ENCODE measurements at regions not wholly inside any gene's neighbourhood (a gene's known extent, or its start where the extent isn't known, plus 50 kb on each side); places are given as distances from the start of the nearest gene placed in this dataset.

DNA sequence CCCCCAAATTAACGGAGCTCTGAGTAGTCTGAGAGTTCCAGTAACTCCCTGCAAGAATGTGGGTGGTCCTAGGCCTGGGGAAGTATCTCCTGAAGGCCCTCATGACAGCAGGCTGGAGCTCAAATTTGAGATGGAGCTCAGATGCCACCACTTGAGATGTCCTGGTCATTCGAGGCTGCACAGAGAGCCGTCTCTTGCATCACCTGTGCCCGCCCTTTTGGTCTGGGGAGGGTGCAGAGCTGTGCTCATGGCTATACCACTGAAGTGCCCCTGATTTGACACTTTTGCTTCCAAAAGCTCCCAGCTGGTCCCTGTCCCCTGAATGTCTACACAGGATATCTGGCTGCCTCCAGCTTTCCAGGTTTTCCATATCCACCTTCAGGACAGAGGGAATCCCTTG is 214.0 kb upstream of the B3GAT1 start (continued):
- TF ChIP-seq, protein P1, sequence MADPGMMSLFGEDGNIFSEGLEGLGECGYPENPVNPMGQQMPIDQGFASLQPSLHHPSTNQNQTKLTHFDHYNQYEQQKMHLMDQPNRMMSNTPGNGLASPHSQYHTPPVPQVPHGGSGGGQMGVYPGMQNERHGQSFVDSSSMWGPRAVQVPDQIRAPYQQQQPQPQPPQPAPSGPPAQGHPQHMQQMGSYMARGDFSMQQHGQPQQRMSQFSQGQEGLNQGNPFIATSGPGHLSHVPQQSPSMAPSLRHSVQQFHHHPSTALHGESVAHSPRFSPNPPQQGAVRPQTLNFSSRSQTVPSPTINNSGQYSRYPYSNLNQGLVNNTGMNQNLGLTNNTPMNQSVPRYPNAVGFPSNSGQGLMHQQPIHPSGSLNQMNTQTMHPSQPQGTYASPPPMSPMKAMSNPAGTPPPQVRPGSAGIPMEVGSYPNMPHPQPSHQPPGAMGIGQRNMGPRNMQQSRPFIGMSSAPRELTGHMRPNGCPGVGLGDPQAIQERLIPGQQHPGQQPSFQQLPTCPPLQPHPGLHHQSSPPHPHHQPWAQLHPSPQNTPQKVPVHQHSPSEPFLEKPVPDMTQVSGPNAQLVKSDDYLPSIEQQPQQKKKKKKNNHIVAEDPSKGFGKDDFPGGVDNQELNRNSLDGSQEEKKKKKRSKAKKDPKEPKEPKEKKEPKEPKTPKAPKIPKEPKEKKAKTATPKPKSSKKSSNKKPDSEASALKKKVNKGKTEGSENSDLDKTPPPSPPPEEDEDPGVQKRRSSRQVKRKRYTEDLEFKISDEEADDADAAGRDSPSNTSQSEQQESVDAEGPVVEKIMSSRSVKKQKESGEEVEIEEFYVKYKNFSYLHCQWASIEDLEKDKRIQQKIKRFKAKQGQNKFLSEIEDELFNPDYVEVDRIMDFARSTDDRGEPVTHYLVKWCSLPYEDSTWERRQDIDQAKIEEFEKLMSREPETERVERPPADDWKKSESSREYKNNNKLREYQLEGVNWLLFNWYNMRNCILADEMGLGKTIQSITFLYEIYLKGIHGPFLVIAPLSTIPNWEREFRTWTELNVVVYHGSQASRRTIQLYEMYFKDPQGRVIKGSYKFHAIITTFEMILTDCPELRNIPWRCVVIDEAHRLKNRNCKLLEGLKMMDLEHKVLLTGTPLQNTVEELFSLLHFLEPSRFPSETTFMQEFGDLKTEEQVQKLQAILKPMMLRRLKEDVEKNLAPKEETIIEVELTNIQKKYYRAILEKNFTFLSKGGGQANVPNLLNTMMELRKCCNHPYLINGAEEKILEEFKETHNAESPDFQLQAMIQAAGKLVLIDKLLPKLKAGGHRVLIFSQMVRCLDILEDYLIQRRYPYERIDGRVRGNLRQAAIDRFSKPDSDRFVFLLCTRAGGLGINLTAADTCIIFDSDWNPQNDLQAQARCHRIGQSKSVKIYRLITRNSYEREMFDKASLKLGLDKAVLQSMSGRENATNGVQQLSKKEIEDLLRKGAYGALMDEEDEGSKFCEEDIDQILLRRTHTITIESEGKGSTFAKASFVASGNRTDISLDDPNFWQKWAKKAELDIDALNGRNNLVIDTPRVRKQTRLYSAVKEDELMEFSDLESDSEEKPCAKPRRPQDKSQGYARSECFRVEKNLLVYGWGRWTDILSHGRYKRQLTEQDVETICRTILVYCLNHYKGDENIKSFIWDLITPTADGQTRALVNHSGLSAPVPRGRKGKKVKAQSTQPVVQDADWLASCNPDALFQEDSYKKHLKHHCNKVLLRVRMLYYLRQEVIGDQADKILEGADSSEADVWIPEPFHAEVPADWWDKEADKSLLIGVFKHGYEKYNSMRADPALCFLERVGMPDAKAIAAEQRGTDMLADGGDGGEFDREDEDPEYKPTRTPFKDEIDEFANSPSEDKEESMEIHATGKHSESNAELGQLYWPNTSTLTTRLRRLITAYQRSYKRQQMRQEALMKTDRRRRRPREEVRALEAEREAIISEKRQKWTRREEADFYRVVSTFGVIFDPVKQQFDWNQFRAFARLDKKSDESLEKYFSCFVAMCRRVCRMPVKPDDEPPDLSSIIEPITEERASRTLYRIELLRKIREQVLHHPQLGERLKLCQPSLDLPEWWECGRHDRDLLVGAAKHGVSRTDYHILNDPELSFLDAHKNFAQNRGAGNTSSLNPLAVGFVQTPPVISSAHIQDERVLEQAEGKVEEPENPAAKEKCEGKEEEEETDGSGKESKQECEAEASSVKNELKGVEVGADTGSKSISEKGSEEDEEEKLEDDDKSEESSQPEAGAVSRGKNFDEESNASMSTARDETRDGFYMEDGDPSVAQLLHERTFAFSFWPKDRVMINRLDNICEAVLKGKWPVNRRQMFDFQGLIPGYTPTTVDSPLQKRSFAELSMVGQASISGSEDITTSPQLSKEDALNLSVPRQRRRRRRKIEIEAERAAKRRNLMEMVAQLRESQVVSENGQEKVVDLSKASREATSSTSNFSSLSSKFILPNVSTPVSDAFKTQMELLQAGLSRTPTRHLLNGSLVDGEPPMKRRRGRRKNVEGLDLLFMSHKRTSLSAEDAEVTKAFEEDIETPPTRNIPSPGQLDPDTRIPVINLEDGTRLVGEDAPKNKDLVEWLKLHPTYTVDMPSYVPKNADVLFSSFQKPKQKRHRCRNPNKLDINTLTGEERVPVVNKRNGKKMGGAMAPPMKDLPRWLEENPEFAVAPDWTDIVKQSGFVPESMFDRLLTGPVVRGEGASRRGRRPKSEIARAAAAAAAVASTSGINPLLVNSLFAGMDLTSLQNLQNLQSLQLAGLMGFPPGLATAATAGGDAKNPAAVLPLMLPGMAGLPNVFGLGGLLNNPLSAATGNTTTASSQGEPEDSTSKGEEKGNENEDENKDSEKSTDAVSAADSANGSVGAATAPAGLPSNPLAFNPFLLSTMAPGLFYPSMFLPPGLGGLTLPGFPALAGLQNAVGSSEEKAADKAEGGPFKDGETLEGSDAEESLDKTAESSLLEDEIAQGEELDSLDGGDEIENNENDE (IDR thresholded peaks at IDR 0.05; ENCODE audit: insufficient replicate concordance, low read length), result no peak
- TF ChIP-seq NRF1 (IDR thresholded peaks at IDR 0.05; ENCODE audit: low read depth, low read length), result no peak
- no peak for TF ChIP-seq SP1 (IDR thresholded peaks at IDR 0.05; ENCODE audit: low read depth, low read length)
- TF ChIP-seq RAD21 (IDR thresholded peaks at IDR 0.05 in 1 of 2, conservative IDR thresholded peaks at IDR 0.05 in 1 of 2; ENCODE audit: low read depth in 2 of 2, low read length in 2 of 2), result no peak
- TF ChIP-seq, protein P2, sequence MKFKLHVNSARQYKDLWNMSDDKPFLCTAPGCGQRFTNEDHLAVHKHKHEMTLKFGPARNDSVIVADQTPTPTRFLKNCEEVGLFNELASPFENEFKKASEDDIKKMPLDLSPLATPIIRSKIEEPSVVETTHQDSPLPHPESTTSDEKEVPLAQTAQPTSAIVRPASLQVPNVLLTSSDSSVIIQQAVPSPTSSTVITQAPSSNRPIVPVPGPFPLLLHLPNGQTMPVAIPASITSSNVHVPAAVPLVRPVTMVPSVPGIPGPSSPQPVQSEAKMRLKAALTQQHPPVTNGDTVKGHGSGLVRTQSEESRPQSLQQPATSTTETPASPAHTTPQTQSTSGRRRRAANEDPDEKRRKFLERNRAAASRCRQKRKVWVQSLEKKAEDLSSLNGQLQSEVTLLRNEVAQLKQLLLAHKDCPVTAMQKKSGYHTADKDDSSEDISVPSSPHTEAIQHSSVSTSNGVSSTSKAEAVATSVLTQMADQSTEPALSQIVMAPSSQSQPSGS (IDR thresholded peaks at IDR 0.05; ENCODE audit: low read length), result no peak
- TF ChIP-seq CEBPB (IDR thresholded peaks at IDR 0.05; ENCODE audit: low read depth, low read length), result no peak
- TF ChIP-seq MAFK (IDR thresholded peaks at IDR 0.05; ENCODE audit: low read depth, low read length), result no peak
- TF ChIP-seq NANOG (IDR thresholded peaks at IDR 0.05; ENCODE audit: insufficient read depth, low read depth, low read length, poor library complexity, severe bottlenecking), result no peak
- TF ChIP-seq, protein P3, sequence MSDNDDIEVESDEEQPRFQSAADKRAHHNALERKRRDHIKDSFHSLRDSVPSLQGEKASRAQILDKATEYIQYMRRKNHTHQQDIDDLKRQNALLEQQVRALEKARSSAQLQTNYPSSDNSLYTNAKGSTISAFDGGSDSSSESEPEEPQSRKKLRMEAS (IDR thresholded peaks at IDR 0.05), result no peak
- TF ChIP-seq SUZ12 (IDR thresholded peaks at IDR 0.05; ENCODE audit: low read length), result no peak
